ENCODE measurements at regions not wholly inside any gene's neighbourhood (a gene's known extent, or its start where the extent isn't known, plus 50 kb on each side); places are given as distances from the start of the nearest gene placed in this dataset.

- no peak for DNase-seq (ENCODE audit: low read depth, low spot score)
Measured at GRCh38 chr22:44423556-44424358, 74.3 kb downstream of the RTL6 start.

GRCh38 chr22:44422746-44423380 is 75.2 kb downstream of the RTL6 start:
- no peak for DNase-seq (ENCODE audit: low read depth, low spot score)

DNA sequence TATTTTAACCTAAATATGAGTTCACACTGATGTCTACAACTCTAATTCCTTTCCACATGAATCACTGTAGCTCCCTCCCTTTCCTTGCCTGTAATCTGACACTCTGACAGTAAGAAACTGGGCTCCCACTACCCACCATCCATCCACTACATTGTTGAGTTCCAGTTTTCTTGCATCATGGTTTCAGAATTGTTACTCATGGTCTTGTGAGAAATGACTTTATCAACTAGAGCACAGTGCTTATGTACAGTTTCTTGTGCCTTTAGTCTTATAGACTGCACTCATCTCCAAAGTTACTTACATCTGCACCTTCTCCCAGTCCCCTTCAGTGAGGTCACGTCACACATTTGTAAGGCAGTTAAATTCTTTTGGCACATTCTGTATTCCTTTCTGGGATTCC is 78.6 kb downstream of the RTL6 start:
- DNase-seq (ENCODE audit: low read depth, low spot score): no peak

- DNase-seq (ENCODE audit: low read depth, low spot score): no peak
Measured at GRCh38 chr22:44413211-44413610, 84.8 kb downstream of the RTL6 start.

DNA sequence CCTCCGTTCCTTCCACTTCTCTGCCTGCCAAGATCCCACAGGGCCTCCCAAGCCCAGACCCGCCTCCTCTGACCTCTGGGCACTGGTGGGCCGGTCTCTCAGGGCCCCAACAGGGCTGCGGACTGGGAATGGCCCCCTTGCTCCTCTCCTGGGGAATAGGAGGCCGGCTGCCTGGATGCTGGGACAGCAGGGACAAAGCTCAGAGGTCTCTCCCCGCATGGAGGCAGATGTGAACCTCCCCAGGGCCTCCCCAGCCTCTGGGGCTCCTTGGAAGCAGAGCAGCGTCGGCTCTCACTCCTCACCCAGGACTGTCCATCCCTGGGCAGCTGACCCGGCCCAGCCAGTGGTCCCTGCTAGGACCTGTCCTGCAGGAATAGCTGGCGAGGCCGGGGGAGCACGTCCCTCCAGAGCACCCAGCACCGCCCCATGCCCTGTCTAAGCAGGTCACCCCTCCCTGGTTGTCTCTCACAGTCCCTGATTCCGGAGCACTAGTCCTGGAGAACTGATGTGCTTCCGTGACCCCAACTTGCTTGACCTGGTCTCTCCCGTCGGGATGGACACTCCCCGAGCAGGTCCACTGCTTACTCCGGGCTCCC is 85.8 kb downstream of the RTL6 start:
- no peak for DNase-seq (ENCODE audit: low read depth, low spot score)

DNA sequence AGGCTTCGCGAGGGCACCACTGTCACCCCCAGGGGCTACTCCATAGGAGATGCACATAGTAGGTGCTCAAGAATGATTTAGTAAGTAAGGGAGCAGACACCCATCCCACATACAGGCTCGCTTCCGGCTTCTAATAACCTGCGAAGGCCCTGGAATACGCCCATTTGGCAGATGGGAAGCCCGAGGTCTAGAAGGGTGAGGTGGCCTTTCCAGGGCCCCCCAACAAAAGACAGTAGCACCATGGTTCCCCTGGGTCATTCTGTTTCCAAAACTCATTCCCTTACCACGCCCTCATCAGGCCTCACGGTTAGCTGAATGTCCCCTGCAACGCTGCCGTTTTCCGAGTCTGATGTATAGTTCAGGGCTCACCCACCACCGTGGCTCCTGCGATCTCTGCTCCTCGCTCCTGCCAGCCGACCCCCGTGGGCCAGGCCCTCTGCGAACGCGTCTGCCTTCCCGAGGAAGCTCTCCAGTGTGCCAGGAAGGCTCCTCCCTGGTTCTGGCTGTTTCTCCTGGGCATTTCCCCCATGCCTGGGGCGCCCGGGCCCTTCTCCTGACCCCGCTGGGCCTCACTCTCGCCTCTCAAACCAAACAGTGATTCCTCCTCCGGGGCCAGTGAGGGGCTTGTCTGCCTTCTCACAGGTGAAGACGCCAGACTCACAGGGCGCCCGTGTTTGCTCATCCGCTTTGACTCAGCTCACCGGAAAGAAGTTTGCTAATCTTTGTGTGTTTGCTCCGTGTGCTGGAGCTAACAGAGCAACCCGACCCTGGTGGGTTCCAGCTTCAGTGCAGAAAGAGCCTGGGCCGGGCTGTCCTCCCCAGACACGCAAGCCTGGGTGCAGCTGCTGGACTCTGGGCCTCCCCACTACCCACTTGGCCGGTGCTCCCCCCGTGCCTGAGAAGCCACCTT is 86.6 kb downstream of the RTL6 start:
- DNase-seq (ENCODE audit: low read depth, low spot score): no peak

GRCh38 chr22:44410451-44410991 is 87.5 kb downstream of the RTL6 start:
- no peak for DNase-seq (ENCODE audit: low read depth, low spot score)

GRCh38 chr22:44409974-44410316 is 88.1 kb downstream of the RTL6 start:
- DNase-seq (ENCODE audit: low read depth, low spot score): no peak

DNA sequence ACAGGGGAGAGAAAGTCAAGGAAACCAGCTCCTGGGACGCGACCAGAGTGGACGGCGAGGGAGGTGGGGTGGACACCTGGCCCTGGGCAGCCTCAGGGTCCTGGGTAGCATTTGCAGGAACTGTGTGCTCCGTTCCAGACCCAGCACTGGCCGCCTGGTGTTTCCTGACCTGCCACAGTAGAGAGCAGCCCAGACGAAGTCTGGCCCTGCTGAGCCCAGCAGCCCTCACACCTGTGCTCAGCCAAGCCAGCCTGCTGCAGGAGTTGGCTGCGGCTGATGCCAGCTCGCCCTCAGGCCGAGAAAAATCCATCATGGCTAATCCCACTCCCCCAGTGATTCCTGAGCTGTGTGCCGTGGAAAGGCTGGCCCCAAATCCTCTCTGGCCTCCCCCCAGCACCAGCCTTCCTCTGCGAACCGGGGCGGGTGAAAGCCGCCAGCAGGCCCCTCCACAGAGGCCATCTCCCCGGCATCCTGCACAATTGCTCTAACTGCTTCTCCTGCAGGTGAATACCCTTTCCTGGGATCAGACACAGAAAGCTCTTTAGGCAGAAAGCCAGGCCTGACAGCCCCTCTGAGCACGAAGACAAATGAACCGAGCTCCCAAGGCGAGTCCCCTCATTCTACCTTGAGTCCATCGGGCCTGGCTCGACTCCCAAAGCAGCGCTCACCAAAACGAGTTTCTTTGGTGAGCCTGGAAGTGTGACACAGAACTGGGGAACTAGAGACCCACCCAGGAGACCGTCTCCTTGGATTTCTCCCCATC is 88.6 kb downstream of the RTL6 start:
- no peak for DNase-seq (ENCODE audit: low read depth, low spot score)

DNA sequence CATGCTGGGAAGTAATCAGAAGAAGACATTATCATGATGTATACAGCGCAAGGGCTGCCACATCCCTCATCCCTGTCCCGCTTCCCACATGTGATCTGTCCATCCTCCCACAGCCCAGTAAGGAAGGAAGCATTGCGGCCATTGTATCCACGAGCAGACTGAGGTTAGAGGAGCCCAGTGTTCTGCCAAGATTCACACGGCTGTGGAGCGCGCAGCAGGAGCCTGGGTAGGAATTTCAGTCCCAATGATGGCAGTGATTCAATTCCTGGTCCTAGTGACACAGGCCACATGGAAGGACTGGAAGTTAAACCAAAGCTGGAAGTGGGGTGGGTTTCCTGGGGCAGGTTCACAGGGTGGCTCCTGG is 89.2 kb downstream of the RTL6 start:
- no peak for DNase-seq (ENCODE audit: low read depth, low spot score)

- no peak for DNase-seq (ENCODE audit: low read depth, low spot score)
Measured at GRCh38 chr22:44407987-44408828, 89.8 kb downstream of the RTL6 start.

GRCh38 chr22:44407171-44407986 is 90.7 kb downstream of the RTL6 start:
- DNase-seq (ENCODE audit: low read depth, low spot score): no peak

DNA sequence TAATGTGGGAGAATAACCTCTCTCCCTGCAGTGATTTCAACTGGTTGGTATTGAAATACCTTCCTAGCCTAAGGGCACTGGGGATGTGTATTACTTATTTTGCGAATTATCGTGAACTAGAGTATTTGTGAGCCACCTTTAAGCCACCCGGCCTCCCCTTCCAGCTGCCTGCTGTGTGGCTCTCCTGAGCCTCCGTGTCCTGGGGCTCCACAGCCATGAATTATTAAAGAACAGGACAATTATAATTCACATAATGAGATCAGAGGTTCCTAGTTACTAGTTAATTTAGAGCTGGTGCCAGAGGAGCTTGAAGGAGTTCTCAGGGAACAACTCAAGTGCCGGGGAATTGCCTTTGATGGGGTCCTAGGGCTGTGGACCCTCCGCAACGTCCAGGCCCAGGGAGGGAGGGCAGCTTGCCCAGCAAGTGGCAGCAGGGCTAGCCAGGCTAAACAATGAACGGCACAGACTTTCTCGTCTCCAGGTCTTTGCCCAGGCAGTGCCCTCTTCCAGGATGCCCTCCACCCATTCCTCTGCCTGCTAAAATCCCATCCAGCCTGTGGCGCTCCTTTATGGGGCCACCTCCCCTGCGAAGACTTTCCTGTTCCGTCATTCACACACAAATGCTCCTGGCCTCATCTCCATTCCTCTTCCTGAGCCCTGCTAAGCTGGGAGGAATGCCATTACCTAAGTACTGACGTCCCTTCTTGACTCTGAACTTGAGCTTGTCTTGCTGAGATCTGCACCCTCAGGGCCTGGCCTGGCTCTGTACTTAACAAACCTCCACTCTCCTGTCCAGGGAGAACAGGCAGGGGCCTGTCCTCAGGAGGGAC is 91.5 kb downstream of the RTL6 start:
- DNase-seq (ENCODE audit: low read depth, low spot score): peak; percentile 38

GRCh38 chr22:44405661-44406060 is 92.4 kb downstream of the RTL6 start:
- DNase-seq (ENCODE audit: low read depth, low spot score): no peak

- no peak for DNase-seq (ENCODE audit: low read depth, low spot score)
Measured at GRCh38 chr22:44404341-44405020, 91.7 kb upstream of the SHISAL1 start.

DNA sequence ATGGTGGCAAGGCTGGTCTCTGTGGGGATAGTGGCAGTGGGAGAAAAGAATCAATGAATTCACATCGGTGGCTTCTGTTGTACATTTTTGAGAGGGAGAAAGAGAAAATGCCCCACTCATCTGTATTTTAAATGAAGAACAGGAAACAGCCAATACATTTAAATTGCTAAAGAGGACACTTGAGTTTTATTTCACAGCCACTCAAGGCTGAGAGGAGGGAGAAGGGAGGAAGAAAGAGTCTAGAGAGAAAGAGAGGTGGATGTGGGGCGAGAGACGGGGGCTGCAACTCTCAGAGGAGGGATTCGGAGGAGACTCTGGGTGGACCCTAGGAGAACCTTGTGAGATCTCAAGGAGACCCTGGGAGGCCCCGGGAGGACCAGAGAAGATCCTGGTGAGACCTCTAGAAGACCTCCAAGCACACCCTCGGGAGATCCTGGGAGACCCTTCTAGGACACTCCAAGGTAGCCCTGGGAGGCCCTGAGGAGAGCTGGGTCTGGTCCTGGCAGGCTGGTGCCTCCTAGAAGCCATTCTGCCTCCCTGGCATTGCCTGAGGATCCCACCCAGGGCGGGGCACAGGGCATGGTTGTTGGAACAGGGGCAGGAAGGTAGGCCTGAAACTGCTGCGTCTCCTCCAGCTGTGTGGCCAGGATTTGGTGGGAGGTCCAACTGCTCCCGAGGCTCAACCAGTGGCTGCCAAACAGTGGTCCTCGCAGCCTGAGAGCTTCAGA is 91.0 kb upstream of the SHISAL1 start:
- no peak for DNase-seq (ENCODE audit: low read depth, low spot score)

DNA sequence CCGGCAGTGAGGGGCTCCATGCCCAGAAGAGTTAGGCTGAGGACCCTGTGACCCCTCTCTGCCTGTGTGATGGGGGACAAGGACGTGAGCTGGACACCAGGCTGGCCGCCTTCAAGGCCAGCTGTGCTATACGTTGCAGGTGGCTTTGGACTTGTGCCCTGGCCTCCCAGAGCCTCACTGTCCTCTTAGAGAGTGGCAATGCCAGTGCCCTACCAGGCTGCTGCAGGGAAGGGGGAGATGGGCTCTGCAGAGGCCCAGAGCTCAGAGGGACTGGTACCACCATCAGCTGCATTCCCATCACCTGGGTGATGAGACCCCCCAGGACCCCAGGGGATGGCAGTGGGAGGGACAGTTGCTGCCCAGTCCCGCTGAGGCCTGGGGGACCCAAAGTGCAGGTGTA is 90.4 kb upstream of the SHISAL1 start:
- no peak for DNase-seq (ENCODE audit: low read depth, low spot score)

All from iPS DF 19.7 (cell line).